GM12864 (cell line): ENCODE measurements at regions not wholly inside any gene's neighbourhood (a gene's known extent, or its start where the extent isn't known, plus 50 kb on each side); places are given as distances from the start of the nearest gene placed in this dataset.

ENCODE experiments used
- DNase-seq: peaks from one replicate; pipeline ENCODE4 v3.0.0-alpha.2; 2011; ENCODE audit warnings: low read depth
- H3K4me3 ChIP-seq: 2 replicates; pipeline ENCODE4 v1.5.1; 2011; ENCODE audit warnings: mild to moderate bottlenecking, low read depth, low read length, control low read depth
- TF ChIP-seq, protein P1 (sequence below): IDR thresholded peaks from 2 replicates; pipeline ENCODE4 v1.5.1; 2011; ENCODE audit warnings: low read depth, mild to moderate bottlenecking, moderate library complexity, low read length, control low read depth, inconsistent platforms; ENCODE audit errors: missing control alignments

DNA sequence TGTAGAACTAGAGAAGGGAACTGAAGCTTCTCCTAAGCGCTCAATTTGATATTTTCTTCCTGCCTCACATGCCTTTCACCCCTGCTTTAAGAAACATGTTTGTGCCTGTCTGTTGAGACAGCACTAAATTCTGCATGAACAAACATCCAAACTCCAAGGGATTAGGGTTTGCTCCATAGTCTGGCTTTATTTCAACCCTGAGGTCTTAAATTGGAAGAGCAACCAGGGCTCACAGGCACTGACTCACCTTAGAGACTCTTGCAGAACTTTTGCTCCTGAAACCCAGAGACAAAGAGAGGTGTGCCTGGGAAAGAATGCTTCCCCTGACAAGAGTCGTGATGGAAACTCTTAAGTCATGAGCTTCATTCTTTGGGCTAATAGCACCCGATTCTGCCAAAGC is 393.9 kb upstream of the MCTP2 start:
- no peak overlapping the region for H3K4me3 ChIP-seq
- TF ChIP-seq, protein P1, sequence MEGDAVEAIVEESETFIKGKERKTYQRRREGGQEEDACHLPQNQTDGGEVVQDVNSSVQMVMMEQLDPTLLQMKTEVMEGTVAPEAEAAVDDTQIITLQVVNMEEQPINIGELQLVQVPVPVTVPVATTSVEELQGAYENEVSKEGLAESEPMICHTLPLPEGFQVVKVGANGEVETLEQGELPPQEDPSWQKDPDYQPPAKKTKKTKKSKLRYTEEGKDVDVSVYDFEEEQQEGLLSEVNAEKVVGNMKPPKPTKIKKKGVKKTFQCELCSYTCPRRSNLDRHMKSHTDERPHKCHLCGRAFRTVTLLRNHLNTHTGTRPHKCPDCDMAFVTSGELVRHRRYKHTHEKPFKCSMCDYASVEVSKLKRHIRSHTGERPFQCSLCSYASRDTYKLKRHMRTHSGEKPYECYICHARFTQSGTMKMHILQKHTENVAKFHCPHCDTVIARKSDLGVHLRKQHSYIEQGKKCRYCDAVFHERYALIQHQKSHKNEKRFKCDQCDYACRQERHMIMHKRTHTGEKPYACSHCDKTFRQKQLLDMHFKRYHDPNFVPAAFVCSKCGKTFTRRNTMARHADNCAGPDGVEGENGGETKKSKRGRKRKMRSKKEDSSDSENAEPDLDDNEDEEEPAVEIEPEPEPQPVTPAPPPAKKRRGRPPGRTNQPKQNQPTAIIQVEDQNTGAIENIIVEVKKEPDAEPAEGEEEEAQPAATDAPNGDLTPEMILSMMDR, result no peak
- no peak for DNase-seq

DNA sequence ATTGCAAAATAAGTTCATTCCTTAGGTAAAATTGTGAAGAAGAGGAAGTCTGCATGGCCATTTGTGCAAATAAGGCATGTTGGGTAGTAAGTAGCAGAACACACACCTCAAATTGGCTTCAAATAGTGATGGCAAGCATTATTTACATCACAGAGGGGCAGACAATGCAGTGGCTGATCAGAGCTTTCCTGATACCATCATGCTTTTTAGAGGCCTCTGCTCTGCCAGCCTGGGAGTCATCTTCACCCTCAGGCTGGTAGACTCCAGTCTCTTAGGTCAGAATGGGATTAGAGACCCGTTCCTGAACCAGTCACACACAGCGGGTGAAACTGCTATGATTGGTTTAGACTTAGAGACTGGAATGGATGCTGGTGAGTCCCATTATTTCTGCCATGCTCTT is 396.0 kb upstream of the MCTP2 start:
- H3K4me3 ChIP-seq, result no peak overlapping the region
- TF ChIP-seq, protein P1, result no peak
- no peak for DNase-seq

DNA sequence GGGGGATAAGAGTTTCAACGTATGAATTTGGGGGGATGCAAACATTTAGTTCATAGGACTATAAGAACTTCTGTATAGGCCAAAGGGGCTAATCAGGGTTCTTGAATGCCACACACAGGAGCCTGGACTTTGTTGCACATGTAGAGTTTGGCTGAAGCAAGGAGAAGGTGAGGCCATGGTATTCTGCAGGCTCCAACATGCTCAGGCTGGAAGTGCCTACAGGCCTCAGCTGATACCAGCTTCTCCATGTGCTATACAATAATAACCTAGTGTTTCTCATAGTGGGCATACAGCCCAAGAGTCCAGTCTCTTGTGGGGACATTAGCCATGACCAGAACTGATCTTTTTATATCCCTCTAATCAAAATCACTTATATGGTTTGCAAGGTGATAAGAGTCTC is 399.7 kb upstream of the MCTP2 start:
- TF ChIP-seq, protein P1, result no peak
- DNase-seq, result no peak
- H3K4me3 ChIP-seq, result no peak overlapping the region

DNA sequence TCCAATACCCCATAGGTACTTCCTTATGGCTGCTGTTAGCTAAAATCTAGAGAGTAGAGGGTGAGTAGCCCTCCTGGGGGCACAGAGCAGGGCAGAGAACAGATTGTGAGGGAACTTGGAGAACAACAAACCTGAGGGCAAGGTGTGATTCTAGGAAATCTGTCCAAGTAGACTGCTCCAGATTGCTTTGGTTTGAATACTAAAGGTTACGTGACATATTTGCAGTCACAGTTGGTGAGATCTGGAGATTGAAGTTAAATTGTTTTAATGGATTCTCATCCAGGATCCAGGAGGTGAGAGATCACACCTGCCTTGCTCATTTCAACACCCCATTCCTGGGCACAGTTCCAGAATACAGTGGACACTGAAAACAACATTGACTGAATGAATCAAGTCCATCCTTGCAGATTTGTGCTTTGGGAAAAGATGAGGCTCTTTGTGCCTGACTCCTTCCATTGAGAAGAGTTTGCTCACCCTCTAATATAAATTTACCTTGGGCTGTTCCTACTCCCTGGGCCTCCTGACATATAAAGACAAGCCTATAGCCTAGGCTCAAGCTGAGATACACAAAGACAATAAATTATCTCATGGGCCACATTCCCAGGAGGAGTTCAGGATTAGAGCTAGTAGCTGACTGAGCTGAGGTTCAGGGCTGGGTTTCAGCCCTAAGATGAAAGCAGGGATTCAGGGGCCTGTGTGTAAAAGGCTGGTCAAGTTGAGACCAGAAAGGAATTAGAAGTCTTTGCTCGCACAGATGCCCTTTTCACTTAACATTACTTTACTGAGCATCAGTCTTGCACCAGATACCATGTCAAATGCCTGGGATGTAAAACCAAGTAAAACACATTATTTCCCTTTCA is 400.9 kb upstream of the MCTP2 start:
- TF ChIP-seq, protein P1, result no peak
- no peak overlapping the region for H3K4me3 ChIP-seq
- DNase-seq, result no peak

DNA sequence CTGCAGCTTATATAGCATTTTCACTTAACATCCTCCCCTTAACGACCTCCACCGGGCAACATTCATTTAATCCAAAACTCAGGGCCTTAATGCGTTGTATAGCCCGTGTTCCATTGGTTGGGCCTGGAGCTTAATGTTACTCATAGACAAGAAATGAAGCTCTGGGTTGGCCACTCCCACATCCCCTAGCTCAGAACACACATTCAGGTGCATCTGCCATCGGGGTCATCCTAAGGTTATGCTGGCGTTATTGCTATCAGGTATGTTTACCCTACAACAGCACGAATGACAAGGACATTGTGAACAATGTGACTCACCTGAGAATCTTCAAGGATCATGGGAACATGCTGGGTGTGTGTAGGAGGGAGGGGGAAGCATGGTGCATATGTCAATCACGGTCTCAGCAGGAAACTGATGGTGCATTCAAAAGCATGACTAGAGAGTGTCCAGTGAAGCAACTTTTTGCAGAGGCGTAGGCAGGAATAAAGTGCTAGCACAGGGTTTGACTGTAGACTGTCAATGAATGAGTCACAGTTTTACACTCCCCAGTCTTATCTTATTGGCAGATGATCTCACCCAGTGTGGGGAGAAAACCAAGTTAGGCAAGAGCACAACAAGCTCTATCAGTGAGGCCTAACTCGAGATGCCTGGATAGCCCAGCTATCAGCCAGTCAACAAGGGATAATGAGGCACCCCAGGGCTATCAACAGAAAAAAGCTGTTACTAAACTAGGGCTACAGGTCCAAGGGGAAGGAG is 402.1 kb upstream of the MCTP2 start:
- TF ChIP-seq, protein P1, result no peak
- DNase-seq, result no peak
- H3K4me3 ChIP-seq, result no peak overlapping the region

DNA sequence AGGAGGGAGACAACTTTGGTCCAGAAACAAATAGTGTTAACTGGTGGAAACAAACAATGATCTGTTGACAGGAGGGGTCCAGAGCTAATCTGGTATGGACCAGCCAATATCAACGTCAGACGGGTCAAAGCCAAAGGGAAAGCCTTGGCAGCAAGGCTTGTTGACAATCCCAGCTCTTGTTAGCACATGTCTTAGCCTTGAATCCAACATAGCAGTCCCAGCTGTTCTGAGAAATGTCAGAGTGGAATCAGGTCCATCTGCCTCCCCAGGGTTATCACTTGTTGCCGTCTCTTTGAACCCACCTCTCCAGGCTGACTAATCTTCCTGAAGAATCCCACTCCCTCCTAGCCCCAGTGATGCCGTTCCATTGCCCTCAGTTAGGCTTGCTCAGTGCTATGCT is 404.6 kb upstream of the MCTP2 start:
- TF ChIP-seq, protein P1, result no peak
- no peak overlapping the region for H3K4me3 ChIP-seq
- DNase-seq, result no peak
